ENCODE measurements at regions not wholly inside any gene's neighbourhood (a gene's known extent, or its start where the extent isn't known, plus 50 kb on each side); places are given as distances from the start of the nearest gene placed in this dataset.

DNA sequence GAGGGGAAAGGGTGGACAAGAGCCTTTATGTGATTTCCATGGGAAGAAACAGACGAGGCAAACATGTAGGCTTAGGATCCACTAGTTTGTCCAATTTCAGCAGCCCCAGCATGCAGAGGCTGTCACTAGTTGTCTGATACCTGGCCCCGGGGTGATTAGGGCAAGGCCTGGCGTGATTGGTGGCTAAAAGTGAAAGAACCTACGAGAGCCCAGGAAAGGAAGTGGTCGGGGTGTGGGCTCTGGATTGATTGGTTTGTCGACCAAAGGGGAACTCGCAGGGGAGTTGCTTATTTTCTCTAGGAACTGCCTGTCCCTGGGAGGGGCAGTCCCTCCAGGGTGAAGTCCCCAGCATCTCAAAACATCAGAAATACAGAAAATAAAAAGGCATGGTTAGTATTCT, 64.2 kb upstream of the UQCRFS1 start:
- no peak overlapping the region for H3K4me3 ChIP-seq (ENCODE audit: low read depth, low read length)
- no peak for TF ChIP-seq CTCF (IDR thresholded peaks at IDR 0.05; ENCODE audit: insufficient read depth, low read length)
- peak; percentile 6 for DNase-seq (ENCODE audit: low read depth)

DNA sequence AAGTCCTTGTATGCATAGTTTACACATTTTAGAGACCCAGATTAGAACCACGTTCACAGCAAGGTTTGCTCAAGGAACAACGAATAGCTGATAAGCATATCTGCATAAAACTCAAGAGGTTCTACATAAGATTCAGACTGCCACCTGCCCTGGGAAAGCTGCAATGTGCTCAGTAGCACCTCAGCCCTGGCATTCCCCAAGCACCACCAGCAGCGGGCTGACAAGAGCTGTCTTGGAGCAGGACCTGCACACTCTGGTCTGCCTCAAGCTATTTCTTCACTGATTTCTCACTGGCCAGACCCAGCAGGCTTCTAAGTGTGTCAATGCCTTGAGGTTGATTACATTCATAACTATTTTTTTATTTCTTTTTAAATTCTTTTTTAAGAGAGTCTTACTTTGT, 65.8 kb upstream of the UQCRFS1 start:
- DNase-seq (ENCODE audit: low read depth) = no peak
- no peak for TF ChIP-seq CTCF (IDR thresholded peaks at IDR 0.05; ENCODE audit: insufficient read depth, low read length)
- H3K4me3 ChIP-seq (ENCODE audit: low read depth, low read length) = no peak overlapping the region

- H3K4me3 ChIP-seq (ENCODE audit: low read depth, low read length) = no peak overlapping the region
- DNase-seq (ENCODE audit: low read depth) = no peak
- TF ChIP-seq CTCF (IDR thresholded peaks at IDR 0.05; ENCODE audit: insufficient read depth, low read length) = no peak
Observed at GRCh38 chr19:29283366-29283765, 70.4 kb upstream of the UQCRFS1 start.

DNA sequence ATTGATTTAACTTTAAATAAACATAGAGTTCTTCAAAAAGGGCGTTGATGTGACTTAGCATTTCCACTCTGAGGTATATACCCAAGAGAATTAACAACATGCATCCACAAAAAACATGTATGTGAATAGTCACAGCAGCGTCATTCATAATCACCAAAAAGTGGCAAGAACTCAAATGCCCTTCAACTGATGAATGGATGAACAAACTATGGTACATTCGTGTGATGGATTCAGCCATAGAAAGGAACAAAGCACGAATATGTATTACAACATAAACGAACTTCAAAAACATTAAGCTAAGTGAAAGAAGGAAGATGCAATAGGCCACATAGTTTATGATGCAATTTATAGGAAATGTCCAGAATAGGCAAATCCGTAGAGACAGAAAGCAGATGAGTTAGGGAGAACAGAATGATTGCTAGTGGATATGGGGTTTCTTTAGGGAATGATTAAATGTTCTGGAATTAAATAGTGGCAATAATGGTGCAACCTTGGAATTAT, 72.3 kb upstream of the UQCRFS1 start:
- DNase-seq (ENCODE audit: low read depth) = no peak
- H3K4me3 ChIP-seq (ENCODE audit: low read depth, low read length) = no peak overlapping the region
- TF ChIP-seq CTCF (IDR thresholded peaks at IDR 0.05; ENCODE audit: insufficient read depth, low read length) = no peak

GRCh38 chr19:29285878-29286277, 72.9 kb upstream of the UQCRFS1 start:
- no peak overlapping the region for H3K4me3 ChIP-seq (ENCODE audit: low read depth, low read length)
- no peak for DNase-seq (ENCODE audit: low read depth)

GRCh38 chr19:29287061-29287460, 74.1 kb upstream of the UQCRFS1 start:
- H3K4me3 ChIP-seq (ENCODE audit: low read depth, low read length) = no peak overlapping the region
- TF ChIP-seq CTCF (IDR thresholded peaks at IDR 0.05; ENCODE audit: insufficient read depth, low read length) = no peak
- no peak for DNase-seq (ENCODE audit: low read depth)

More at GRCh38 chr19:29285878-29286277, 72.9 kb upstream of the UQCRFS1 start:
- TF ChIP-seq CTCF (IDR thresholded peaks at IDR 0.05; ENCODE audit: insufficient read depth, low read length) = no peak

DNA sequence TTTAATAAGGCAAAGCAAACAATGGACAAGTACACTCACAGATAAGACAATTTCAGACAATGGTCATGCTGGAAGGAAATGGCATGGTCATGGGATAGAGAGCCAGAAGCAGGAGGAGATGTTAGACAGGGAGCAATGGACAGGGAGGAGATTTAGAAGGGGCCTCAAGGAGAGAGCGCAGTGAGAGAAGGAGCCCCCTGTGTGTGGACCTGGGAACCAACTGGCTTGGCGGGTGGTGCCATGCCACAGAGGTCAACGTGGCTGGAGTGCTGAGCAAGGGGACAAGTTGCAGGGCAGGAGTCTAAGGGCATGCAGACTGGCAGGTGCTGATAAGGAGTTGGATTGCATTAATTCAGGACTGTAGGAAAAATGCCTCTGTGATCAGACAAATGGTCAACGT, 75.3 kb upstream of the UQCRFS1 start:
- no peak for TF ChIP-seq CTCF (IDR thresholded peaks at IDR 0.05; ENCODE audit: insufficient read depth, low read length)
- DNase-seq (ENCODE audit: low read depth) = no peak
- H3K4me3 ChIP-seq (ENCODE audit: low read depth, low read length) = no peak overlapping the region

All from fibroblast of the aortic adventitia (primary cell).